ENCODE measurements at regions not wholly inside any gene's neighbourhood (a gene's known extent, or its start where the extent isn't known, plus 50 kb on each side); places are given as distances from the start of the nearest gene placed in this dataset.

DNA sequence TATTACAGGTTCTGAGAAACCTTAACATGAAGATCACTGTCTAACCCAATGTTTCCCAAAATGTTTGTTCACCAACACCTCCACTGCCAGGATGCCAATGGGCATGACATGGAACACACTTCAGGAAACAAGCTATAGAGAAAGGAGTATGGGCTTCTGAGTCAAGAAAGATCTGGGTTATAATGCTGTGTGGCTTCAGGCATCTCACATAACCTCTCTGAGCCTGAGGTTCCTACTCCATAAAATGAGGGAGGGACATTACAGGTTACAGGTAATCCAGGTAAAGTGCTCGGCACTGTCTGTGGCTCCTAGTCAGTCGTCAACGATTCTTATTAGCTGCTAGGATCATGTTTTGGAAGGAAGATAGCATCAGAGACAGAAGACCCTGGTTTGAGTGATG, 126.4 kb upstream of the SMAD3 start:
- no peaks in the 10 kb centered on the region for H3K27me3 ChIP-seq (ENCODE audit: control insufficient read depth, insufficient read depth, low read length, poor library complexity, severe bottlenecking)

DNA sequence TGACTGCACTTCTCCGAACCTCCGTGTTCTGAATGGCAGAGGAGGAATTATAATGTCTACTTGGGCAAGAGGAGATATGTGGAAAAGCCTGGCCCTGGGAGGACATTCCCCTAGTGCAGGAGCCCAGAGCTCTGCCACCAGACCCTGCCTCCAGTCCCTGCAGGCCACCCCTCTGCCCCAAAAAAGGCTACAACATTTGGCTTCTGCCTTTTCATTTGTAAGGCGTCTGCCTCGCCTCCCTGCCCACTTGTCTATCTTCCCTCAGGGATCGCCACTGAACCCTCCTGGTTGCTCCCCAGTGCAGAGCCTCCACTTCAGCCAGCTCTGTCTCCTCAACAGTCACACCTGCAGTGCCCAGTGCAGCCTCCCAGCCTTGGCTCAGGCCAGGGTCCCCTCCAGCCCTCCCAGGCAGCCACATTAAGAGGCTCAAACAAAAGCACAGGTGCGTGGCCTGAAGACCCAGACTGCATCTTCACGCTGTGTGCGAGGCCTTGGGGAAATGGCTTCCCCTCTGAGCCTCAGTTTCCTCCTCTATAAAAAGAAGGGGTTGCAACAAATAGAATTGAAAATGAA, 125.9 kb upstream of the SMAD3 start:
- peaks cover 27% of the 10 kb centered on the region for H3K9me3 ChIP-seq (ENCODE audit: control insufficient read depth, low read length)
- peaks cover 11% of the 10 kb centered on the region for H3K4me1 Mint-ChIP-seq
- no peak overlapping the region for H3K4me3 ChIP-seq (ENCODE audit: low read length)
- peak; percentile 26 for DNase-seq
- H3K27me3 ChIP-seq (ENCODE audit: control insufficient read depth, insufficient read depth, low read length, poor library complexity, severe bottlenecking): no peaks in the 10 kb centered on the region
- H3K27ac Mint-ChIP-seq: no peak overlapping the region
- no peak overlapping the region for H3K4me3 Mint-ChIP-seq
- H3K27ac ChIP-seq (ENCODE audit: low read depth, low read length): no peak overlapping the region
- peaks cover 22% of the 10 kb centered on the region for H3K9me3 Mint-ChIP-seq
- 86 to 93% methylated on average over 4 to 8 of the region's 8 CpGs for WGBS, 2 experiments (ENCODE audit: insufficient coverage in 1 of 2, insufficient read length in 1 of 2)
- no peaks in the 10 kb centered on the region for H3K4me1 ChIP-seq (ENCODE audit: control insufficient read depth, insufficient read depth, low read length)
- no peaks in the 10 kb centered on the region for H3K36me3 ChIP-seq (ENCODE audit: control insufficient read depth, insufficient read depth, low read length)
- H3K36me3 Mint-ChIP-seq (ENCODE audit: low read depth): peaks cover 2% of the 10 kb centered on the region
- no peak overlapping the region for H3K9ac ChIP-seq (ENCODE audit: extremely low read depth, low read length, poor library complexity, severe bottlenecking)
- H3K27me3 Mint-ChIP-seq (ENCODE audit: insufficient read depth): peaks cover 8% of the 10 kb centered on the region
- TF ChIP-seq, protein P1, sequence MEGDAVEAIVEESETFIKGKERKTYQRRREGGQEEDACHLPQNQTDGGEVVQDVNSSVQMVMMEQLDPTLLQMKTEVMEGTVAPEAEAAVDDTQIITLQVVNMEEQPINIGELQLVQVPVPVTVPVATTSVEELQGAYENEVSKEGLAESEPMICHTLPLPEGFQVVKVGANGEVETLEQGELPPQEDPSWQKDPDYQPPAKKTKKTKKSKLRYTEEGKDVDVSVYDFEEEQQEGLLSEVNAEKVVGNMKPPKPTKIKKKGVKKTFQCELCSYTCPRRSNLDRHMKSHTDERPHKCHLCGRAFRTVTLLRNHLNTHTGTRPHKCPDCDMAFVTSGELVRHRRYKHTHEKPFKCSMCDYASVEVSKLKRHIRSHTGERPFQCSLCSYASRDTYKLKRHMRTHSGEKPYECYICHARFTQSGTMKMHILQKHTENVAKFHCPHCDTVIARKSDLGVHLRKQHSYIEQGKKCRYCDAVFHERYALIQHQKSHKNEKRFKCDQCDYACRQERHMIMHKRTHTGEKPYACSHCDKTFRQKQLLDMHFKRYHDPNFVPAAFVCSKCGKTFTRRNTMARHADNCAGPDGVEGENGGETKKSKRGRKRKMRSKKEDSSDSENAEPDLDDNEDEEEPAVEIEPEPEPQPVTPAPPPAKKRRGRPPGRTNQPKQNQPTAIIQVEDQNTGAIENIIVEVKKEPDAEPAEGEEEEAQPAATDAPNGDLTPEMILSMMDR (conservative IDR thresholded peaks at IDR 0.05): no peak

More for the DNA sequence above, 126.4 kb upstream of the SMAD3 start:
- H3K27ac Mint-ChIP-seq: no peak overlapping the region
- H3K4me3 Mint-ChIP-seq: no peak overlapping the region
- peak; percentile 5 for DNase-seq
- H3K4me1 Mint-ChIP-seq: peaks cover 8% of the 10 kb centered on the region
- H3K9me3 Mint-ChIP-seq: peaks cover 28% of the 10 kb centered on the region
- peaks cover 8% of the 10 kb centered on the region for H3K27me3 Mint-ChIP-seq (ENCODE audit: insufficient read depth)
- WGBS, 2 experiments (ENCODE audit: insufficient coverage in 1 of 2, insufficient read length in 1 of 2): 97 to 100% methylated on average over 3 of the region's 3 CpGs
- Histone ChIP-seq H3K27ac (ENCODE audit: low read depth, low read length) (no peak overlapping the region), H3K9ac (ENCODE audit: extremely low read depth, low read length, poor library complexity, severe bottlenecking) (no peak overlapping the region), H3K36me3 (ENCODE audit: control insufficient read depth, insufficient read depth, low read length) (no peaks in the 10 kb centered on the region), H3K4me3 (ENCODE audit: low read length) (no peak overlapping the region), H3K4me1 (ENCODE audit: control insufficient read depth, insufficient read depth, low read length) (no peaks in the 10 kb centered on the region), H3K9me3 (ENCODE audit: control insufficient read depth, low read length) (peaks cover 32% of the 10 kb centered on the region)
- H3K36me3 Mint-ChIP-seq (ENCODE audit: low read depth): peaks cover 6% of the 10 kb centered on the region
- TF ChIP-seq, protein P1 (conservative IDR thresholded peaks at IDR 0.05): no peak

DNA sequence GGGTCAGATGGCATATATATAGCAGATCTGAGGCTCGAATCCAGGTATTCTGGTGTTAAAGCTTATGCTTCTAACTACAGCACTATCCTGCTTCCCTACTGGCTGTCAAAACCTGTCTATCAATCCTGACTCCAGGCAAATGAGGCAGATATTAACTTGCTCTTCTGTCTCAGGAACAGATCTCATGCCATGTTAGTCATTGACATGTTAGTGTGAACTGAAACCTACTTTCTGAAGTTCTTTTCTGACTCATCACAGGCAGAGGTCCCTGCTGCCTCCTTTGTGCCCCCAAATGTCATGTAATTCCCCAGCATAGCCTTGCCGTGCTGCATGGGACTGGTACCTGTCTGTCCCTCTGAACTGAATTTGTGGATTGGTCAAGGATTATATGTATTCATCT, 125.0 kb upstream of the SMAD3 start:
- peaks cover 11% of the 10 kb centered on the region for H3K4me1 Mint-ChIP-seq
- H3K27ac ChIP-seq (ENCODE audit: low read depth, low read length): no peak overlapping the region
- H3K4me3 ChIP-seq (ENCODE audit: low read length): no peak overlapping the region
- no peak overlapping the region for H3K27ac Mint-ChIP-seq
- 82 to 91% methylated on average over 1 to 2 of the region's 2 CpGs for WGBS, 2 experiments (ENCODE audit: insufficient coverage in 1 of 2, insufficient read length in 1 of 2)
- DNase-seq: peak; percentile 24
- H3K27me3 ChIP-seq (ENCODE audit: control insufficient read depth, insufficient read depth, low read length, poor library complexity, severe bottlenecking): no peaks in the 10 kb centered on the region
- peaks cover 8% of the 10 kb centered on the region for H3K27me3 Mint-ChIP-seq (ENCODE audit: insufficient read depth)
- no peaks in the 10 kb centered on the region for H3K36me3 Mint-ChIP-seq (ENCODE audit: low read depth)
- peaks cover 18% of the 10 kb centered on the region for H3K9me3 ChIP-seq (ENCODE audit: control insufficient read depth, low read length)
- H3K4me1 ChIP-seq (ENCODE audit: control insufficient read depth, insufficient read depth, low read length): no peaks in the 10 kb centered on the region
- TF ChIP-seq, protein P1 (conservative IDR thresholded peaks at IDR 0.05): no peak
- H3K36me3 ChIP-seq (ENCODE audit: control insufficient read depth, insufficient read depth, low read length): no peaks in the 10 kb centered on the region
- peaks cover 14% of the 10 kb centered on the region for H3K9me3 Mint-ChIP-seq
- H3K4me3 Mint-ChIP-seq: no peak overlapping the region
- no peak overlapping the region for H3K9ac ChIP-seq (ENCODE audit: extremely low read depth, low read length, poor library complexity, severe bottlenecking)
